ENCODE measurements at regions not wholly inside any gene's neighbourhood (a gene's known extent, or its start where the extent isn't known, plus 50 kb on each side); places are given as distances from the start of the nearest gene placed in this dataset.

GRCh38 chr2:126827371-126827770 is 71.3 kb upstream of the TEX51 start:
- no peak for DNase-seq

DNA sequence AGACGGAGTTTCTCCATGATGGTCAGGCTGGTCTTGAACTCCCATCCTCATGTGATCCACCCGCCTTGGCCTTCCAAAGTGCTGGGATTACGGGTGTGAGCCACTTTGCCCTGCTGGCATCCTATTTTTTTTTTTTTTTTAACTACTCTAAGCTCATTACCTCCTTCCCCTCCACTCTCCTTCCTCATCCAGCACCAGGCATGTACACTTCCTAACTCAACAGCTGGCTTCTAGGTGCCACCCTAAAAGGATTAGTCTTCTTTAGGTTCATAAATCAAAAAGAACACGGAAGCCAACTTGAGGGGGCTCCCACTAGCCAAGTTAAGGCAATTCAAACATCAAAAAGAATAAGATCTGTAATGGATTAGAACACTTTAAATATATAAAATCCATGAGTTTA is 70.6 kb upstream of the TEX51 start:
- no peak for DNase-seq

- no peak for DNase-seq
These were observed 70.2 kb upstream of the TEX51 start for GRCh38 chr2:126828491-126828890.

GRCh38 chr2:126831234-126832005 is 67.3 kb upstream of the TEX51 start:
- no peak for DNase-seq

DNA sequence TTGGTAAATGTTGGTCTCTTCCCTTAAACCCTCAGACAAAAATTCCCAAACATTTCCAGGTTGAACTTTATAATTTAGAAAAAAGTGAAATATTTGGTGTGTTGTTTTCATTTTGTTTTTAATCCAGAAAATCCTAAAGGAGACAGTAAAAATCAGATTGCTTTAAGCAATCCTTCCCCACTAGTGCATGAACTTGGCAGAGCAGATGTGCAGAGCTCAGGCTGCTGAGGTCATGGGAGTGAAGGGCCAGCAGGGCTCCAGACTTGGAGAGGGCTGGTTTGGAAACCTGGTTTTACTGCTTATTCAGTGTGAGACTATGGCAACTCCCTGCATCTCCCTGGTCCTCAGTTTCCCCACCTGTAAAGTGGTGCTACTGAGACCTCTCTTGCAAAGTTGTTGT is 66.7 kb upstream of the TEX51 start:
- DNase-seq: no peak

- no peak for DNase-seq
These were observed 65.9 kb upstream of the TEX51 start for GRCh38 chr2:126832757-126833156.

GRCh38 chr2:126834006-126834659 is 64.6 kb upstream of the TEX51 start:
- no peak for DNase-seq

DNA sequence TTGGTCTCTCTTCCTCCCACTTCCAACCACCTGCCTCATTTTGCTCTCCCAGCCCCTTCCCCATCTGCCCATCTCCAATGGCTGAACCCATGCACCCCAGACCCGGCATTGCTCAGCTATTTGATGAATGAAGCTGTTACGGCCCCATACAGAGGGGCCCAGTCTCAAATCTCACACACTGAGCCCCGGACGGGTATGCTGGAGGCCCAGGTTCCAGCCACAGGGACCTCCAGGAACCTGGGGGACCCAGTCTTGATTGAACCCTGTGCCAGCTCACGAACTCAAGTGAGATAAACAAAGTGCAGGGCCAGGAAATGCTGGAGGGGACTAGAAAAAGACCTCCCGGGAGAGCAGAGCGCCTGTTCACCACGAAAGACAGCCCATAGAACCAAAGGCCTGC is 63.4 kb upstream of the TEX51 start:
- DNase-seq: no peak

GRCh38 chr2:126835831-126836230 is 62.9 kb upstream of the TEX51 start:
- no peak for DNase-seq

DNA sequence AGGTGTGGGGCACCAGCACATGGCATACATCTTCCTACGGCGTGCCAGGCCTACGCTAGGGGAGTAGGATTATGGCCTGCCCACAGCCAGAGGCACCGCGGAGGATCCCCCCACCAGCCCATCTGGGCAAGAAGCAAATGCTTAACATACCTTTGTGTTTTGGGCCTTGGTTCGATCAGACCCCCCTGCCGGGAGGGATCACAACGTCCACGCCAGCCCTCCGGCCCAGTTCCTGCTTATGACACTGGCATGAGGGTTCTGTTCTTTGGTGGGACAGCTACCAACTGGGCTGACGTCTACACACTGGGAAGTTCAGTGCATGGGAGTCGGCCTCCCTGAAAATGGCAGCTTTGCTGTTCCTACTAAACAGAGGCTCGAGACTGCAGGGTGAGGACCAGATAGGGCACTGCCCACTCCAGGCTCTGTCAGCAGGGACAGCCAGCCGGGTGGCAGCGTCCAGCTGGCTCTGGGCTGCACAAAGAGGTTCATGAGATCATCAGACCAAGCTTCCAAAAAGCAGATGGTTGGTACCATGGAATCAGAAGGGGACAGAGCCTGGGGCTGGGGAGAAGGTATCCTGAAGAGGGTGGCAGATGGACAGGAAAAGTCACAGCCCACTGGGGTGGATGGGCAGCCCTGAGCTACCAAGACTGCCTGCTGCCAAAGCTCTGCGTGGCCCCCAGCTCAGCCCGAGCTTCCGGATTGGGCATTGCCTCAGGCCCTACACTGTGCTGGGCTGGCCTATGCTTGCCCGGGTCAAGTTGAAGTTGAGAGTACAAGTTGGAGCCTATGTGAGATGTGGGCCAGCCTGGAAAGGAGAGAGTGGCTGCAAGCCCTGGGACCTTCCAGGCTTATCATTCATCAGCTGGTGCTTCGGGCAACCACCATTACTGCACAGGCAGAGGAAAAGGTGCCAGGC is 61.7 kb upstream of the TEX51 start:
- no peak for DNase-seq

DNA sequence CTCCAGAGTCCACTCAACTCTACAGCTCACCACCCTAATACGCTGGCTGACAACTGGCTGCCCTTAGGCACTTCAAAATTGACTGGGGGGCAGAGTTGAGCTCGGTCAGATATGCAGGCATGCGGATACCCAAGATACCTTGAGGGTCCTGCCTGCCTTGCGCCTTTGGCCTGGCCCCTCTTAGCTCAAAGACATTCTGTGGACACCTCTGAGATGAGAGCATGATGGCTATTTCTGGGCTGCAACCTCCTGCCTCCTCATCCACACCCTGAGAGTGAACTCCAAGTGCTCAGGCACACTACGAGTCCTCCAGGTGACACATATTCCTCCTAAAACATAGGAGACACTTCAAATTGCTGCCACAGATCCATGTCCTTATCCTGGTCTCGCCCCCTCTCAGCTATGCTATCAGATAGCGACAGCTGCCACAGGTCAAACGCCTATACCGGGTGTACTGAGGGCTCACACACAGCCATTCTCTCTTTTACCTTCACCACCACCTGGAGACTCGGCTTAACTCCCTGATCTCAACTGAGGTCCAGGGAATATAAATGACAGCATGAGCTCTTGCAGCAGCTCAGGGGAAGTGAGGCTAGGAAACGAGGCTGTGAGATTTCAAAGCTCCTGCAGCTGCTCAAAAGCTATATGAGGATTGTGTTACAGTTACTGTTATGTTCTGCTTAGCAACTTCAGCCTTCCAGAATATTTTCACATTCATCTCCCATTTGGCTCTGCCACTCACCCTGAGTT is 60.5 kb upstream of the TEX51 start:
- no peak for DNase-seq

DNA sequence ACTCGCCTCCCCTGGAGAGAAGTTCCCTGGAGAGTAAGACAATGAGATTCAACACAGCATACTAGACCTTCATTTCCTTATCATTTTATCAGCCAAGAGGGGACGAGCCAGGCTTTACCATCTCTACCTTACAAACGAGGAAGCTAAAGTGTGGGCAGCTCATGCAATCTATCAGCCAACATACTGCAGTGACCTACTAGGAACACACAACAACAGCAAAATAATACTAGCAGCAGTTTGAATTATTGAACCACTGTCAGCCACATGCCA is 60.0 kb upstream of the TEX51 start:
- DNase-seq: no peak

GRCh38 chr2:126839796-126840195 is 58.9 kb upstream of the TEX51 start:
- DNase-seq: peak; percentile 2 to 4

DNA sequence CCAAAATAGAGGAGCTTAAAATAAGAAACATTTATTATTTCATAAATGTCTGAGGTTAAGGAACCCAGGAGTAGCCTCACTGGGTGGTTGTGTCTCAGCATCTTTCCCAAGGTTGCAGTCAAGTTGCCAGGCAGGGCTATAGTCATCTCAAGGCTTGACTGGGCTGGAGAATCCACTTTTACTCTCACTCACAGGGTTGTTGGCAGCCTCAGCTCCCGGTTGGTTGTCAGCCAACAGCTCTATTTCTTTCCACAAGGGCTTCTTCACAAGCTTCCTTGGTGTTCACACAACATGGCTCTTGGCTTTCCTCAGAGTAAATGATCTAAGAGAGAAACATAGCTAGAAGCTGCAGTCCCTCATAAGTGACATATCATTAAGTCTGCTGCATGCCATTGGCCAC is 55.6 kb upstream of the TEX51 start:
- no peak for DNase-seq

DNA sequence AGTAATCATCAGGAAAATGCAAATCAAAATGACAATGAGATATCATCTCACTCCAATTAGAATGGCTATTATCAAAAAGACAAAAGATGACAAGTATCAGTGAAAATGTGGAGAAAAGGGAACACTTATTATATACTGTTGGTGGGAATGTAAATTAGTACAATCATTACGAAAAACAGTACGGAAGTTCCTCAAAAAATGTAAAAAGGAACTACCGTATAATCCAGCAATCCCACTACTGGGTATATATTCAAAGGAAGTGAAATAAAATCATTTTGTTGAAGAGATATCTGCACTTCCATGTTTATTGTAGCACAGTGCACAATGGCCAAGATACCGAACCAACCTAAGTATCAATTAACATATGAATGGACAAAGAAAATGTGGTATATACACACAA is 52.4 kb upstream of the TEX51 start:
- no peak for DNase-seq
